H1 (cell line): ENCODE measurements at regions not wholly inside any gene's neighbourhood (a gene's known extent, or its start where the extent isn't known, plus 50 kb on each side); places are given as distances from the start of the nearest gene placed in this dataset.

Source experiments
- CTCF ChIA-PET: fragments of 300-600 bp; sonication (Branson Sonifier 250); formaldehyde crosslinking; loops from one replicate; lab custom pipeline; 2021; ENCODE audit not compliant: partially characterized antibody; lab: Charles Lee
- POLR2A ChIA-PET: fragments of 300-600 bp; sonication (Branson Sonifier 250); formaldehyde crosslinking; loops from one replicate; lab custom pipeline; 2021; ENCODE audit warnings: inconsistent platforms; ENCODE audit not compliant: partially characterized antibody; lab: Charles Lee
- DNase-seq, 2 experiments: peaks; one replicate each; pipeline versions ENCODE4 v3.0.0 to v3.0.0-alpha.2; 2010 to 2022; ENCODE audit warnings: low spot score in 2 of 2, low read depth in 1 of 2, mixed read lengths in 1 of 2
- FAIRE-seq: peaks from 2 replicates; lab custom pipeline; 2011; peaks lifted over from hg19 to GRCh38; lab: Jason Lieb, UNC
- H2AFZ ChIP-seq: 2 replicates; pipeline ENCODE4 v1.8.1; 2012; ENCODE audit warnings: low read length, inconsistent platforms
- H2AK5ac ChIP-seq: 2 replicates; pipeline ENCODE4 v1.6.1; 2013; ENCODE audit warnings: low read depth, low read length
- H2BK120ac ChIP-seq: replicated peaks from 2 replicates; pipeline ENCODE3; 2013; ENCODE audit warnings: low read depth, low read length, inconsistent platforms
- H2BK12ac ChIP-seq: 2 replicates; pipeline ENCODE4 v1.6.1; 2013; ENCODE audit warnings: low read depth, low read length
- H2BK15ac ChIP-seq: 2 replicates; pipeline ENCODE4 v1.6.1; 2013; ENCODE audit warnings: low read length
- H2BK20ac ChIP-seq: 2 replicates; pipeline ENCODE4 v1.6.1; 2013; ENCODE audit warnings: low read length
- H2BK5ac ChIP-seq: 2 replicates; pipeline ENCODE4 v1.6.1; 2013; ENCODE audit warnings: low read depth, low read length
- H3K14ac ChIP-seq: 2 replicates; pipeline ENCODE4 v1.6.1; 2013; ENCODE audit warnings: inconsistent platforms; ENCODE audit not compliant: insufficient read length
- H3K18ac ChIP-seq: 2 replicates; pipeline ENCODE4 v1.6.1; 2013; ENCODE audit warnings: low read length; ENCODE audit errors: extremely low read depth
- H3K23ac ChIP-seq: 2 replicates; pipeline ENCODE4 v1.6.1; 2013; ENCODE audit warnings: inconsistent platforms; ENCODE audit not compliant: insufficient read length
- H3K23me2 ChIP-seq: 2 replicates; pipeline ENCODE4 v1.6.1; 2013; ENCODE audit warnings: low read depth, low read length
- H3K27ac ChIP-seq: 2 replicates; pipeline ENCODE4 v1.6.1; 2011; ENCODE audit warnings: low read depth, low read length, inconsistent platforms
- H3K27me3 ChIP-seq, 4 experiments: replicated peaks in 1 of 4; 1 replicate in 1 of 4; 2 replicates in 3 of 4; pipeline versions ENCODE4 v1.6.1 to v1.8.1; 2011 to 2013; ENCODE audit warnings: low read length in 3 of 4, mild to moderate bottlenecking in 3 of 4, inconsistent platforms in 2 of 4, mixed read lengths in 2 of 4, moderate library complexity in 1 of 4; ENCODE audit not compliant: control insufficient read depth in 3 of 4, insufficient read depth in 3 of 4; ENCODE audit errors: extremely low read depth in 1 of 4
- H3K36me3 ChIP-seq, 4 experiments: 2 replicates each; pipeline versions ENCODE4 v1.6.1 to v1.8.1; 2011 to 2013; ENCODE audit warnings: mild to moderate bottlenecking in 4 of 4, low read length in 3 of 4, moderate library complexity in 2 of 4, control low read depth in 1 of 4, inconsistent platforms in 1 of 4; ENCODE audit not compliant: insufficient read depth in 4 of 4, control insufficient read depth in 2 of 4
- H3K4ac ChIP-seq: replicated peaks from 2 replicates; pipeline ENCODE3; 2013; ENCODE audit warnings: low read length, low read depth, mixed read lengths, inconsistent platforms; ENCODE audit not compliant: insufficient read length
- H3K4me1 ChIP-seq, 4 experiments: replicated peaks in 1 of 4; 1 replicate in 1 of 4; 2 replicates in 3 of 4; pipeline versions ENCODE4 v1.6.1 to v1.8.1; 2011 to 2013; ENCODE audit warnings: low read length in 3 of 4, inconsistent platforms in 2 of 4, mixed read lengths in 1 of 4; ENCODE audit not compliant: insufficient read depth in 4 of 4, control insufficient read depth in 3 of 4
- H3K4me2 ChIP-seq, 2 experiments: 2 replicates each; pipeline versions ENCODE4 v1.6.1 to v1.8.1; 2011 to 2013; ENCODE audit warnings: low read depth in 2 of 2, low read length in 2 of 2, control low read depth in 1 of 2, inconsistent platforms in 1 of 2, mild to moderate bottlenecking in 1 of 2; ENCODE audit not compliant: insufficient read depth in 1 of 2
- H3K4me3 ChIP-seq, 4 experiments: fragments of 200-600, 300-600 bp in 1 of 4; sonication (generic), shearing (Covaris generic), sonication (Bioruptor Twin) in 1 of 4; 2 replicates each; pipeline versions ENCODE4 v1.5.1 to v1.8.1; 2011 to 2016; ENCODE audit warnings: low read length in 4 of 4, low read depth in 3 of 4, control low read depth in 2 of 4, inconsistent platforms in 2 of 4, mild to moderate bottlenecking in 2 of 4, mixed read lengths in 1 of 4, moderate library complexity in 1 of 4; ENCODE audit not compliant: insufficient read depth in 2 of 4; ENCODE audit errors: extremely low read depth in 1 of 4
- H3K56ac ChIP-seq: replicated peaks from 2 replicates; pipeline ENCODE3; 2013; ENCODE audit warnings: low read depth, mild to moderate bottlenecking, mixed read lengths, low read length, inconsistent platforms; ENCODE audit not compliant: insufficient read length
- H3K79me1 ChIP-seq: 2 replicates; pipeline ENCODE4 v1.6.1; 2013; ENCODE audit warnings: low read depth, low read length, control low read depth
- H3K79me2 ChIP-seq, 2 experiments: 2 replicates each; pipeline versions ENCODE4 v1.6.1 to v1.8.1; 2012 to 2013; ENCODE audit warnings: low read length in 2 of 2, mild to moderate bottlenecking in 2 of 2, inconsistent platforms in 1 of 2; ENCODE audit not compliant: insufficient read depth in 2 of 2, control insufficient read depth in 1 of 2
- H3K9ac ChIP-seq, 4 experiments: replicated peaks in 1 of 4; 1 replicate in 1 of 4; 2 replicates in 3 of 4; pipeline versions ENCODE4 v1.6.1 to v1.8.1; 2011 to 2013; ENCODE audit warnings: low read depth in 3 of 4, low read length in 3 of 4, control low read depth in 2 of 4, mild to moderate bottlenecking in 2 of 4, moderate library complexity in 2 of 4, inconsistent platforms in 1 of 4; ENCODE audit errors: extremely low read depth in 1 of 4
- H3K9me3 ChIP-seq, 2 experiments: 2 replicates each; pipeline versions ENCODE4 v1.6.1 to v1.8.1; 2012 to 2013; ENCODE audit warnings: mild to moderate bottlenecking in 2 of 2, moderate library complexity in 2 of 2, control low read depth in 1 of 2, inconsistent platforms in 1 of 2, low read depth in 1 of 2, low read length in 1 of 2, mixed read lengths in 1 of 2; ENCODE audit not compliant: insufficient read depth in 2 of 2
- H4K20me1 ChIP-seq, 2 experiments: replicated peaks in 1 of 2; 2 replicates each; pipeline versions ENCODE3 to v1.8.1; 2011 to 2013; ENCODE audit warnings: inconsistent platforms in 2 of 2, low read length in 2 of 2, mild to moderate bottlenecking in 1 of 2; ENCODE audit not compliant: insufficient read depth in 2 of 2, control insufficient read depth in 1 of 2
- H4K5ac ChIP-seq: 2 replicates; pipeline ENCODE4 v1.6.1; 2013; ENCODE audit warnings: low read length, low read depth, mixed read lengths, inconsistent platforms; ENCODE audit not compliant: insufficient read length
- H4K8ac ChIP-seq: 2 replicates; pipeline ENCODE4 v1.8.0; 2013; ENCODE audit warnings: mild to moderate bottlenecking, moderate library complexity, low read length, inconsistent platforms; ENCODE audit not compliant: insufficient read depth; ENCODE audit errors: extremely low read depth
- H4K91ac ChIP-seq: replicated peaks from 2 replicates; pipeline ENCODE3; 2013; ENCODE audit warnings: low read length, mixed read lengths, inconsistent platforms; ENCODE audit not compliant: insufficient read length
- CBX5 ChIP-seq: fragments of 300-800, 300-1000 bp; sonication (generic); IDR thresholded peaks from 2 replicates; pipeline ENCODE4 v1.7.1; 2016; ENCODE audit warnings: antibody characterized with exemption, low read length, low read depth
- EP300 ChIP-seq, 2 experiments: IDR thresholded peaks; 1 replicate in 1 of 2; 2 replicates in 1 of 2; pipeline ENCODE4 v1.6.1; 2011 to 2012; ENCODE audit warnings: low read depth in 2 of 2, low read length in 2 of 2, mild to moderate bottlenecking in 2 of 2, borderline replicate concordance in 1 of 2, inconsistent platforms in 1 of 2, moderate library complexity in 1 of 2
- GTF2F1 ChIP-seq: IDR thresholded peaks from 2 replicates; pipeline ENCODE4 v1.6.1; 2012; ENCODE audit warnings: low read depth, low read length, improper control_type of control experiment, borderline replicate concordance
- KDM4A ChIP-seq: IDR thresholded peaks from one replicate; pipeline ENCODE4 v1.7.1; 2012; ENCODE audit warnings: low read depth, mild to moderate bottlenecking, moderate library complexity, low read length, inconsistent platforms; ENCODE audit not compliant: severe bottlenecking
- SP1 ChIP-seq: IDR thresholded peaks from 2 replicates; pipeline ENCODE4 v1.6.1; 2011; ENCODE audit warnings: low read depth, low read length
- SRF ChIP-seq: IDR thresholded peaks from 2 replicates; pipeline ENCODE4 v1.6.1; 2011; ENCODE audit warnings: mild to moderate bottlenecking, low read depth, low read length, moderate library complexity
- TCF12 ChIP-seq: IDR thresholded peaks from 2 replicates; pipeline ENCODE4 v1.6.1; 2011; ENCODE audit warnings: low read depth, mild to moderate bottlenecking, low read length
- WGBS, 2 experiments: shearing (Covaris generic) in 1 of 2; methylation state at CpG; one replicate each; pipeline versions ENCODE4 v1.1.6 to v1.1.7; 2013 to 2015; ENCODE audit warnings: low lambda C conversion rate in 2 of 2, mixed read lengths in 2 of 2, inconsistent platforms in 1 of 2, low coverage in 1 of 2, missing lambda C conversion rate in 1 of 2; ENCODE audit not compliant: insufficient replicate concordance in 2 of 2, insufficient coverage in 1 of 2, insufficient read length in 1 of 2; ENCODE audit errors: extremely low coverage in 1 of 2, missing lambda C conversion rate in 1 of 2; 5-methylcytosine and 5-hydroxymethylcytosine counted together
- TF ChIP-seq, protein P1 (sequence below): IDR thresholded peaks from 2 replicates; pipeline ENCODE4 v1.6.1; 2011; ENCODE audit warnings: low read length, improper control_type of control experiment
- TF ChIP-seq, protein P2 (sequence below), 3 experiments: IDR thresholded peaks; 1 replicate in 2 of 3; 2 replicates in 1 of 3; pipeline versions ENCODE4 v1.5.1 to v1.6.1; 2011; ENCODE audit warnings: low read length in 3 of 3, mild to moderate bottlenecking in 3 of 3, inconsistent platforms in 2 of 3, low read depth in 1 of 3, moderate library complexity in 1 of 3; ENCODE audit not compliant: insufficient read depth in 1 of 3; ENCODE audit errors: control extremely low read depth in 1 of 3

DNA sequence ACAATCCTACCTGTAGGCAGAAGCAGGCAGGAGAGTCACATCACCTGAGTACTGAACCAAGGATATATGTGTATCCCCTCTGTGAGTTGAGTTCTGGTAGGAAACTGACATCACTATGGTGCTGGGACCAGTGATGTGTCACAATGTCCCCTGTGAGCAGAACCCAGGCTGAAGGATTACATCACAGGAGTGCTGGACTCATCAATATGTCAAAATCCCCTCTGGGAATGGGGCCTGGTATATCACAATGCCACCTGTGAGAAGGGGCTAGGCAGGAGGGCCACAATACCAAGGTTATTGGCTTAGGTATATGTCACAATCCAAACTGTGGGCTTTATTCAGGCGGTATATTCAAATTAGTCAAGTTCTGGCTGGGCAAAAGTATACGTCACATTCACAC, 2098.3 kb downstream of the TP53TG3F start:
- peaks cover 73 to 80% of the 10 kb centered on the region in 2 experiments for H3K9me3 ChIP-seq
- no peak overlapping the region for H3K4ac ChIP-seq
- H3K23ac ChIP-seq: no peak overlapping the region
- WGBS, 2 experiments: 85% methylated on average over 2 of the region's 2 CpGs; no CpG with 5 or more reads in 1 of the 2 experiments
- no peak overlapping the region for H3K14ac ChIP-seq
- H3K23me2 ChIP-seq: no peaks in the 10 kb centered on the region
- no peaks in the 10 kb centered on the region for H4K20me1 ChIP-seq
- TF ChIP-seq EP300 (IDR thresholded peaks at IDR 0.05; ENCODE audit: borderline replicate concordance in 1 of 2, low read depth in 2 of 2, low read length in 2 of 2) (no peak), KDM4A (no peak), SRF (no peak), GTF2F1 (no peak), CBX5 (no peak), SP1 (no peak), TCF12 (no peak)
- TF ChIP-seq, protein P1, sequence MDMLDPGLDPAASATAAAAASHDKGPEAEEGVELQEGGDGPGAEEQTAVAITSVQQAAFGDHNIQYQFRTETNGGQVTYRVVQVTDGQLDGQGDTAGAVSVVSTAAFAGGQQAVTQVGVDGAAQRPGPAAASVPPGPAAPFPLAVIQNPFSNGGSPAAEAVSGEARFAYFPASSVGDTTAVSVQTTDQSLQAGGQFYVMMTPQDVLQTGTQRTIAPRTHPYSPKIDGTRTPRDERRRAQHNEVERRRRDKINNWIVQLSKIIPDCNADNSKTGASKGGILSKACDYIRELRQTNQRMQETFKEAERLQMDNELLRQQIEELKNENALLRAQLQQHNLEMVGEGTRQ: no peak
- TF ChIP-seq, protein P2, sequence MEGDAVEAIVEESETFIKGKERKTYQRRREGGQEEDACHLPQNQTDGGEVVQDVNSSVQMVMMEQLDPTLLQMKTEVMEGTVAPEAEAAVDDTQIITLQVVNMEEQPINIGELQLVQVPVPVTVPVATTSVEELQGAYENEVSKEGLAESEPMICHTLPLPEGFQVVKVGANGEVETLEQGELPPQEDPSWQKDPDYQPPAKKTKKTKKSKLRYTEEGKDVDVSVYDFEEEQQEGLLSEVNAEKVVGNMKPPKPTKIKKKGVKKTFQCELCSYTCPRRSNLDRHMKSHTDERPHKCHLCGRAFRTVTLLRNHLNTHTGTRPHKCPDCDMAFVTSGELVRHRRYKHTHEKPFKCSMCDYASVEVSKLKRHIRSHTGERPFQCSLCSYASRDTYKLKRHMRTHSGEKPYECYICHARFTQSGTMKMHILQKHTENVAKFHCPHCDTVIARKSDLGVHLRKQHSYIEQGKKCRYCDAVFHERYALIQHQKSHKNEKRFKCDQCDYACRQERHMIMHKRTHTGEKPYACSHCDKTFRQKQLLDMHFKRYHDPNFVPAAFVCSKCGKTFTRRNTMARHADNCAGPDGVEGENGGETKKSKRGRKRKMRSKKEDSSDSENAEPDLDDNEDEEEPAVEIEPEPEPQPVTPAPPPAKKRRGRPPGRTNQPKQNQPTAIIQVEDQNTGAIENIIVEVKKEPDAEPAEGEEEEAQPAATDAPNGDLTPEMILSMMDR (IDR thresholded peaks at IDR 0.05; ENCODE audit: control extremely low read depth in 1 of 3, insufficient read depth in 1 of 3, low read depth in 1 of 3, low read length in 3 of 3): no peak
- TF ChIP-seq, all 59 proteins: peak for 0
- H3K4me2 ChIP-seq: no peak overlapping the region
- no peak overlapping the region for H2BK15ac ChIP-seq
- no peak overlapping the region for H2BK5ac ChIP-seq
- H2BK120ac ChIP-seq: no peak overlapping the region
- H4K8ac ChIP-seq: no peak overlapping the region
- no peak overlapping the region for H2AFZ ChIP-seq
- H3K4me1 ChIP-seq: no peaks in the 10 kb centered on the region
- FAIRE-seq (no peak), DNase-seq (no peak)
- H3K18ac ChIP-seq: no peak overlapping the region
- H3K27ac ChIP-seq: no peak overlapping the region
- ChIA-PET CTCF (no interaction called here), POLR2A (no interaction called here)
- H3K79me1 ChIP-seq: no peaks in the 10 kb centered on the region
- no peak overlapping the region for H4K91ac ChIP-seq
- H2AK5ac ChIP-seq: no peak overlapping the region
- H2BK12ac ChIP-seq: no peak overlapping the region
- no peak overlapping the region for H3K56ac ChIP-seq
- no peak overlapping the region for H3K4me3 ChIP-seq
- H3K9ac ChIP-seq: no peak overlapping the region
- H3K36me3 ChIP-seq: no peaks in the 10 kb centered on the region
- no peak overlapping the region for H2BK20ac ChIP-seq
- H3K27me3 ChIP-seq: no peaks in the 10 kb centered on the region
- no peak overlapping the region for H4K5ac ChIP-seq
- H3K79me2 ChIP-seq: no peaks in the 10 kb centered on the region
